Smooth muscle cell (in vitro differentiated cells): ENCODE measurements at regions not wholly inside any gene's neighbourhood (a gene's known extent, or its start where the extent isn't known, plus 50 kb on each side); places are given as distances from the start of the nearest gene placed in this dataset.
A peak's percentile ranks its signal among the peaks of the same experiment; 100 is the strongest.

Experiments used
- DNase-seq: peaks from one replicate; lab custom pipeline; 2025; ENCODE audit not compliant: unreplicated experiment; lab: John Stamatoyannopoulos, UW
- H2AFZ ChIP-seq: fragments of 200-600 bp; sonication (generic); 2 replicates; pipeline ENCODE4 v1.6.0; 2016; ENCODE audit warnings: antibody characterized with exemption, low read depth, mild to moderate bottlenecking
- H3F3A ChIP-seq: fragments of 200-600 bp; sonication (generic); 2 replicates; pipeline ENCODE4 v1.6.0; 2017; ENCODE audit warnings: antibody characterized with exemption, low read depth
- H3K27ac ChIP-seq: fragments of 200-600 bp; sonication (generic); 2 replicates; pipeline ENCODE4 v1.5.1; 2016; ENCODE audit warnings: low read depth, mild to moderate bottlenecking
- H3K27me3 ChIP-seq: fragments of 200-600 bp; sonication (generic); 2 replicates; pipeline ENCODE4 v1.6.1; 2016; ENCODE audit warnings: low read depth, mild to moderate bottlenecking
- H3K36me3 ChIP-seq: fragments of 200-600 bp; sonication (generic); 2 replicates; pipeline ENCODE4 v1.5.1; 2016; ENCODE audit warnings: low read depth
- H3K4me1 ChIP-seq: fragments of 200-600 bp; sonication (generic); 2 replicates; pipeline ENCODE4 v1.5.1; 2016; ENCODE audit warnings: low read depth
- H3K4me2 ChIP-seq: fragments of 200-600 bp; sonication (generic); 2 replicates; pipeline ENCODE4 v1.6.0; 2016; ENCODE audit warnings: mild to moderate bottlenecking
- H3K4me3 ChIP-seq: fragments of 200-600 bp; sonication (generic); 2 replicates; pipeline ENCODE4 v1.5.1; 2016; ENCODE audit warnings: mild to moderate bottlenecking
- H3K79me2 ChIP-seq: fragments of 200-600 bp; sonication (generic); 2 replicates; pipeline ENCODE4 v1.6.0; 2016; ENCODE audit warnings: low read depth, mild to moderate bottlenecking
- H3K9ac ChIP-seq: fragments of 200-600 bp; sonication (generic); 2 replicates; pipeline ENCODE4 v1.6.0; 2016; ENCODE audit warnings: low read depth
- H3K9me3 ChIP-seq: fragments of 200-600 bp; sonication (generic); replicated peaks from 2 replicates; pipeline ENCODE4 v1.5.1; 2016; ENCODE audit warnings: low read depth
- H4K20me1 ChIP-seq: fragments of 200-600 bp; sonication (generic); 2 replicates; pipeline ENCODE4 v1.6.0; 2016; ENCODE audit warnings: low read depth
- CTCF ChIP-seq: fragments of 200-600 bp; sonication (generic); IDR thresholded peaks from 2 replicates; pipeline ENCODE4 v1.5.1; 2017; ENCODE audit warnings: borderline replicate concordance, mild to moderate bottlenecking, antibody characterized with exemption; ENCODE audit not compliant: insufficient read depth, poor library complexity, severe bottlenecking
- WGBS: methylation state at CpG from one replicate; pipeline ENCODE4 v1.1.7; 2016; ENCODE audit warnings: low lambda C conversion rate; 5-methylcytosine and 5-hydroxymethylcytosine counted together

- Histone ChIP-seq H3K27me3 (no peaks in the 10 kb centered on the region), H3F3A (no peaks in the 10 kb centered on the region), H3K4me2 (no peak overlapping the region), H3K4me3 (no peak overlapping the region), H3K9ac (no peak overlapping the region), H4K20me1 (no peaks in the 10 kb centered on the region), H3K27ac (no peak overlapping the region), H3K36me3 (no peaks in the 10 kb centered on the region), H2AFZ (no peak overlapping the region), H3K9me3 (no peaks in the 10 kb centered on the region), H3K4me1 (peaks cover 15% of the 10 kb centered on the region), H3K79me2 (no peaks in the 10 kb centered on the region)
- WGBS = 92% methylated on average over 3 of the region's 3 CpGs
- no peak for TF ChIP-seq CTCF
- DNase-seq = no peak
Observed at GRCh38 chr3:40782111-40782721, 257.5 kb downstream of the ZNF621 start.

GRCh38 chr3:40790746-40791145, 266.0 kb downstream of the ZNF621 start:
- no peak for DNase-seq
- Histone ChIP-seq H3K27me3 (no peaks in the 10 kb centered on the region), H3K27ac (no peak overlapping the region), H3K36me3 (no peaks in the 10 kb centered on the region), H3K4me3 (no peak overlapping the region), H3K79me2 (no peaks in the 10 kb centered on the region), H3F3A (no peaks in the 10 kb centered on the region), H3K9ac (no peak overlapping the region), H3K4me2 (no peak overlapping the region), H3K9me3 (no peaks in the 10 kb centered on the region), H4K20me1 (no peaks in the 10 kb centered on the region), H3K4me1 (no peaks in the 10 kb centered on the region), H2AFZ (no peak overlapping the region)
- WGBS = 90% methylated on average over 2 of the region's 2 CpGs
- no peak for TF ChIP-seq CTCF

GRCh38 chr3:40793730-40794129, 269.0 kb downstream of the ZNF621 start:
- H3K4me1 ChIP-seq = no peaks in the 10 kb centered on the region
- H3K9ac ChIP-seq = no peak overlapping the region
- no peak overlapping the region for H3K4me3 ChIP-seq
- no peaks in the 10 kb centered on the region for H4K20me1 ChIP-seq
- no peaks in the 10 kb centered on the region for H3K79me2 ChIP-seq
- no peaks in the 10 kb centered on the region for H3K9me3 ChIP-seq
- 89% methylated on average over 4 of the region's 4 CpGs for WGBS
- no peaks in the 10 kb centered on the region for H3K27me3 ChIP-seq
- TF ChIP-seq CTCF = no peak
- H3F3A ChIP-seq = no peaks in the 10 kb centered on the region
- no peak overlapping the region for H3K4me2 ChIP-seq
- no peak overlapping the region for H2AFZ ChIP-seq
- no peak for DNase-seq
- H3K27ac ChIP-seq = no peak overlapping the region
- no peaks in the 10 kb centered on the region for H3K36me3 ChIP-seq

- no peak for DNase-seq
- no peaks in the 10 kb centered on the region for H4K20me1 ChIP-seq
- H3K79me2 ChIP-seq = no peaks in the 10 kb centered on the region
- no peaks in the 10 kb centered on the region for H3K9me3 ChIP-seq
- H3K4me1 ChIP-seq = peaks cover 14% of the 10 kb centered on the region
- H3K4me2 ChIP-seq = peak overlapping the region; percentile 49
- H3K36me3 ChIP-seq = no peaks in the 10 kb centered on the region
- no peak overlapping the region for H3K4me3 ChIP-seq
- peaks cover 5% of the 10 kb centered on the region for H3F3A ChIP-seq
- H3K27me3 ChIP-seq = no peaks in the 10 kb centered on the region
- H2AFZ ChIP-seq = no peak overlapping the region
- peak overlapping the region; percentile 58 for H3K27ac ChIP-seq
- TF ChIP-seq CTCF = no peak
- H3K9ac ChIP-seq = no peak overlapping the region
Observed at GRCh38 chr3:40800343-40800742, 275.6 kb downstream of the ZNF621 start.
